SK-N-SH treated with all-trans-retinoic acid at 6 μM for 48 hours (cell line): ENCODE measurements at regions not wholly inside any gene's neighbourhood (a gene's known extent, or its start where the extent isn't known, plus 50 kb on each side); places are given as distances from the start of the nearest gene placed in this dataset.

Experiments
- ATAC-seq: fragments of 200-7000 bp; cut with Tn5 transposase; 3 replicates; pipeline ENCODE4 v1.9.1; 2020; ENCODE audit warnings: mild to moderate bottlenecking, moderate library complexity
- ARNTL ChIP-seq: fragments of 450-650 bp; formaldehyde crosslinking; IDR thresholded peaks from 2 replicates; pipeline ENCODE4 v1.5.0; 2020; ENCODE audit warnings: low read depth, mild to moderate bottlenecking, moderate library complexity, borderline replicate concordance
- BACH2 ChIP-seq: fragments of 250-450 bp; sonication (Bioruptor Pico); IDR thresholded peaks from 2 replicates; pipeline ENCODE4 v1.9.0; 2021; ENCODE audit warnings: mild to moderate bottlenecking, borderline replicate concordance
- ESRRG ChIP-seq: fragments of 250-450 bp; sonication (Bioruptor Pico); IDR thresholded peaks from 2 replicates; pipeline ENCODE4 v1.6.1; 2021; ENCODE audit warnings: mild to moderate bottlenecking
- GLIS3 ChIP-seq: fragments of 250-450 bp; sonication (Bioruptor Pico); IDR thresholded peaks from 2 replicates; pipeline ENCODE4 v1.5.0; 2020; ENCODE audit warnings: mild to moderate bottlenecking, moderate library complexity
- ISL1 ChIP-seq: fragments of 250-450 bp; sonication (Bioruptor Pico); IDR thresholded peaks from 2 replicates; pipeline ENCODE4 v2.1.2; 2022; ENCODE audit warnings: mild to moderate bottlenecking, moderate library complexity
- OSR1 ChIP-seq: fragments of 250-450 bp; sonication (Bioruptor Pico); IDR thresholded peaks from 2 replicates; pipeline ENCODE4 v1.8.0; 2022; ENCODE audit warnings: moderate library complexity, mild to moderate bottlenecking, inconsistent platforms
- RARB ChIP-seq: fragments of 250-450 bp; sonication (Bioruptor Pico); IDR thresholded peaks from 2 replicates; pipeline ENCODE4 v1.8.0; 2021; ENCODE audit warnings: mild to moderate bottlenecking, moderate library complexity
- SNAI2 ChIP-seq: fragments of 250-450 bp; sonication (Bioruptor Pico); IDR thresholded peaks from 2 replicates; pipeline ENCODE4 v1.5.0; 2020; ENCODE audit warnings: mild to moderate bottlenecking, moderate library complexity
- TCF4 ChIP-seq: fragments of 250-450 bp; sonication (Bioruptor Pico); IDR thresholded peaks from 2 replicates; pipeline ENCODE4 v1.8.0; 2021; ENCODE audit warnings: mild to moderate bottlenecking, moderate library complexity, borderline replicate concordance
- TOX ChIP-seq: fragments of 250-450 bp; sonication (Bioruptor Pico); IDR thresholded peaks from 2 replicates; pipeline ENCODE4 v1.8.0; 2021; ENCODE audit warnings: mild to moderate bottlenecking, moderate library complexity, borderline replicate concordance
- ZC3H10 ChIP-seq: fragments of 250-450 bp; sonication (Bioruptor Pico); IDR thresholded peaks from 2 replicates; pipeline ENCODE4 v1.5.1; 2021; ENCODE audit warnings: mild to moderate bottlenecking, moderate library complexity
- ZFP3 ChIP-seq: fragments of 250-450 bp; sonication (Bioruptor Pico); IDR thresholded peaks from 2 replicates; pipeline ENCODE4 v1.5.0; 2020; ENCODE audit warnings: mild to moderate bottlenecking, moderate library complexity
- ZFP30 ChIP-seq: fragments of 450-650 bp; formaldehyde crosslinking; IDR thresholded peaks from 2 replicates; pipeline ENCODE4 v1.5.0; 2022; ENCODE audit warnings: mild to moderate bottlenecking, moderate library complexity
- ZNF565 ChIP-seq: fragments of 450-650 bp; formaldehyde crosslinking; conservative IDR thresholded peaks from 2 replicates; pipeline ENCODE4 v1.5.0; 2020; ENCODE audit warnings: low read depth, mild to moderate bottlenecking, moderate library complexity
- ZNF70 ChIP-seq: fragments of 450-650 bp; formaldehyde crosslinking; IDR thresholded peaks from 2 replicates; pipeline ENCODE4 v1.5.0; 2020; ENCODE audit warnings: mild to moderate bottlenecking, moderate library complexity
- ZNF8 ChIP-seq: fragments of 450-650 bp; formaldehyde crosslinking; IDR thresholded peaks from 2 replicates; pipeline ENCODE4 v1.5.0; 2020; ENCODE audit warnings: mild to moderate bottlenecking, moderate library complexity
- TF ChIP-seq, protein P1 (sequence below): fragments of 250-450 bp; sonication (Bioruptor Pico); IDR thresholded peaks from 2 replicates; pipeline ENCODE4 v1.5.0; 2020; ENCODE audit warnings: mild to moderate bottlenecking, moderate library complexity
- TF ChIP-seq, protein P2 (sequence below): fragments of 250-450 bp; sonication (Bioruptor Pico); IDR thresholded peaks from 2 replicates; pipeline ENCODE4 v1.5.1; 2020; ENCODE audit warnings: low read depth, mild to moderate bottlenecking, moderate library complexity
- TF ChIP-seq, protein P3 (sequence below): fragments of 250-450 bp; sonication (Bioruptor Pico); IDR thresholded peaks from 2 replicates; pipeline ENCODE4 v1.8.0; 2021; ENCODE audit warnings: low read depth, mild to moderate bottlenecking, moderate library complexity, borderline replicate concordance
- TF ChIP-seq, protein P4 (sequence below): fragments of 250-450 bp; sonication (Bioruptor Pico); IDR thresholded peaks from 2 replicates; pipeline ENCODE4 v1.5.1; 2021; ENCODE audit warnings: mild to moderate bottlenecking, moderate library complexity
- TF ChIP-seq, protein P5 (sequence below): fragments of 250-450 bp; sonication (Bioruptor Pico); IDR thresholded peaks from 2 replicates; pipeline ENCODE4 v1.8.0; 2020; ENCODE audit warnings: mild to moderate bottlenecking, moderate library complexity, borderline replicate concordance

DNA sequence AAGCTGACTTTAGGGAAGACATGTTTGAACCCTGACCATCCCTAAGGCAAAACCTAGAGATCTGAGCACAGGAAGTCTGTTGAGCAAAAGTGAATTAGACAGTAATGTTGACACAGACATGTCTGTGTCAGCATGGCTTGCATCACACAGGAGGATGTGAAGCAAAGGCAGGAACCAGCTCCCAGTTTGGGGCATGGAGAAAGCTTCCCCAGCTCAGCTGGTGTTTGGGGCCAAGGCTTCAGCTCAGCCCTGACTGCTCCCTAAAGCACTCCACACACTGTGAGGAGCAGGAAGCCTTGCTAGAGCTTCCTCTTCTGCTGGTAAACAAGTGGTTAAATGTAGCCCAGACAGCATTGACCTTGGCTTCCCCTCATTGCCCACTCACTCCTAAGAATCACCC lies 153.8 kb upstream of the UBL3 start:
- ATAC-seq: no peak
- TF ChIP-seq TCF4: no peak
- no peak for TF ChIP-seq ZNF565 (CRISPR knock-in tag)
- TF ChIP-seq ZFP3: no peak
- TF ChIP-seq BACH2 (CRISPR knock-in tag): no peak
- TF ChIP-seq, protein P1, sequence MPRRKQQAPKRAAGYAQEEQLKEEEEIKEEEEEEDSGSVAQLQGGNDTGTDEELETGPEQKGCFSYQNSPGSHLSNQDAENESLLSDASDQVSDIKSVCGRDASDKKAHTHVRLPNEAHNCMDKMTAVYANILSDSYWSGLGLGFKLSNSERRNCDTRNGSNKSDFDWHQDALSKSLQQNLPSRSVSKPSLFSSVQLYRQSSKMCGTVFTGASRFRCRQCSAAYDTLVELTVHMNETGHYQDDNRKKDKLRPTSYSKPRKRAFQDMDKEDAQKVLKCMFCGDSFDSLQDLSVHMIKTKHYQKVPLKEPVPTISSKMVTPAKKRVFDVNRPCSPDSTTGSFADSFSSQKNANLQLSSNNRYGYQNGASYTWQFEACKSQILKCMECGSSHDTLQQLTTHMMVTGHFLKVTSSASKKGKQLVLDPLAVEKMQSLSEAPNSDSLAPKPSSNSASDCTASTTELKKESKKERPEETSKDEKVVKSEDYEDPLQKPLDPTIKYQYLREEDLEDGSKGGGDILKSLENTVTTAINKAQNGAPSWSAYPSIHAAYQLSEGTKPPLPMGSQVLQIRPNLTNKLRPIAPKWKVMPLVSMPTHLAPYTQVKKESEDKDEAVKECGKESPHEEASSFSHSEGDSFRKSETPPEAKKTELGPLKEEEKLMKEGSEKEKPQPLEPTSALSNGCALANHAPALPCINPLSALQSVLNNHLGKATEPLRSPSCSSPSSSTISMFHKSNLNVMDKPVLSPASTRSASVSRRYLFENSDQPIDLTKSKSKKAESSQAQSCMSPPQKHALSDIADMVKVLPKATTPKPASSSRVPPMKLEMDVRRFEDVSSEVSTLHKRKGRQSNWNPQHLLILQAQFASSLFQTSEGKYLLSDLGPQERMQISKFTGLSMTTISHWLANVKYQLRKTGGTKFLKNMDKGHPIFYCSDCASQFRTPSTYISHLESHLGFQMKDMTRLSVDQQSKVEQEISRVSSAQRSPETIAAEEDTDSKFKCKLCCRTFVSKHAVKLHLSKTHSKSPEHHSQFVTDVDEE (CRISPR knock-in tag): no peak
- no peak for TF ChIP-seq ZNF8
- TF ChIP-seq TOX (CRISPR knock-in tag): no peak
- TF ChIP-seq OSR1 (CRISPR knock-in tag): no peak
- TF ChIP-seq ZNF70 (CRISPR knock-in tag): no peak
- TF ChIP-seq, protein P2, sequence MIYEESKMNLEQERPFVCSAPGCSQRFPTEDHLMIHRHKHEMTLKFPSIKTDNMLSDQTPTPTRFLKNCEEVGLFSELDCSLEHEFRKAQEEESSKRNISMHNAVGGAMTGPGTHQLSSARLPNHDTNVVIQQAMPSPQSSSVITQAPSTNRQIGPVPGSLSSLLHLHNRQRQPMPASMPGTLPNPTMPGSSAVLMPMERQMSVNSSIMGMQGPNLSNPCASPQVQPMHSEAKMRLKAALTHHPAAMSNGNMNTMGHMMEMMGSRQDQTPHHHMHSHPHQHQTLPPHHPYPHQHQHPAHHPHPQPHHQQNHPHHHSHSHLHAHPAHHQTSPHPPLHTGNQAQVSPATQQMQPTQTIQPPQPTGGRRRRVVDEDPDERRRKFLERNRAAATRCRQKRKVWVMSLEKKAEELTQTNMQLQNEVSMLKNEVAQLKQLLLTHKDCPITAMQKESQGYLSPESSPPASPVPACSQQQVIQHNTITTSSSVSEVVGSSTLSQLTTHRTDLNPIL: no peak
- no peak for TF ChIP-seq RARB (CRISPR knock-in tag)
- TF ChIP-seq ISL1 (CRISPR knock-in tag): no peak
- TF ChIP-seq ESRRG: no peak
- TF ChIP-seq, protein P3, sequence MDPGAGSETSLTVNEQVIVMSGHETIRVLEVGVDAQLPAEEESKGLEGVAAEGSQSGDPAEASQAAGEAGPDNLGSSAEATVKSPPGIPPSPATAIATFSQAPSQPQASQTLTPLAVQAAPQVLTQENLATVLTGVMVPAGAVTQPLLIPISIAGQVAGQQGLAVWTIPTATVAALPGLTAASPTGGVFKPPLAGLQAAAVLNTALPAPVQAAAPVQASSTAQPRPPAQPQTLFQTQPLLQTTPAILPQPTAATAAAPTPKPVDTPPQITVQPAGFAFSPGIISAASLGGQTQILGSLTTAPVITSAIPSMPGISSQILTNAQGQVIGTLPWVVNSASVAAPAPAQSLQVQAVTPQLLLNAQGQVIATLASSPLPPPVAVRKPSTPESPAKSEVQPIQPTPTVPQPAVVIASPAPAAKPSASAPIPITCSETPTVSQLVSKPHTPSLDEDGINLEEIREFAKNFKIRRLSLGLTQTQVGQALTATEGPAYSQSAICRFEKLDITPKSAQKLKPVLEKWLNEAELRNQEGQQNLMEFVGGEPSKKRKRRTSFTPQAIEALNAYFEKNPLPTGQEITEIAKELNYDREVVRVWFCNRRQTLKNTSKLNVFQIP (CRISPR knock-in tag): no peak
- TF ChIP-seq, protein P4, sequence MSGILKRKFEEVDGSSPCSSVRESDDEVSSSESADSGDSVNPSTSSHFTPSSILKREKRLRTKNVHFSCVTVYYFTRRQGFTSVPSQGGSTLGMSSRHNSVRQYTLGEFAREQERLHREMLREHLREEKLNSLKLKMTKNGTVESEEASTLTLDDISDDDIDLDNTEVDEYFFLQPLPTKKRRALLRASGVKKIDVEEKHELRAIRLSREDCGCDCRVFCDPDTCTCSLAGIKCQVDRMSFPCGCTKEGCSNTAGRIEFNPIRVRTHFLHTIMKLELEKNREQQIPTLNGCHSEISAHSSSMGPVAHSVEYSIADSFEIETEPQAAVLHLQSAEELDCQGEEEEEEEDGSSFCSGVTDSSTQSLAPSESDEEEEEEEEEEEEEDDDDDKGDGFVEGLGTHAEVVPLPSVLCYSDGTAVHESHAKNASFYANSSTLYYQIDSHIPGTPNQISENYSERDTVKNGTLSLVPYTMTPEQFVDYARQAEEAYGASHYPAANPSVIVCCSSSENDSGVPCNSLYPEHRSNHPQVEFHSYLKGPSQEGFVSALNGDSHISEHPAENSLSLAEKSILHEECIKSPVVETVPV (CRISPR knock-in tag): no peak
- TF ChIP-seq, protein P5, sequence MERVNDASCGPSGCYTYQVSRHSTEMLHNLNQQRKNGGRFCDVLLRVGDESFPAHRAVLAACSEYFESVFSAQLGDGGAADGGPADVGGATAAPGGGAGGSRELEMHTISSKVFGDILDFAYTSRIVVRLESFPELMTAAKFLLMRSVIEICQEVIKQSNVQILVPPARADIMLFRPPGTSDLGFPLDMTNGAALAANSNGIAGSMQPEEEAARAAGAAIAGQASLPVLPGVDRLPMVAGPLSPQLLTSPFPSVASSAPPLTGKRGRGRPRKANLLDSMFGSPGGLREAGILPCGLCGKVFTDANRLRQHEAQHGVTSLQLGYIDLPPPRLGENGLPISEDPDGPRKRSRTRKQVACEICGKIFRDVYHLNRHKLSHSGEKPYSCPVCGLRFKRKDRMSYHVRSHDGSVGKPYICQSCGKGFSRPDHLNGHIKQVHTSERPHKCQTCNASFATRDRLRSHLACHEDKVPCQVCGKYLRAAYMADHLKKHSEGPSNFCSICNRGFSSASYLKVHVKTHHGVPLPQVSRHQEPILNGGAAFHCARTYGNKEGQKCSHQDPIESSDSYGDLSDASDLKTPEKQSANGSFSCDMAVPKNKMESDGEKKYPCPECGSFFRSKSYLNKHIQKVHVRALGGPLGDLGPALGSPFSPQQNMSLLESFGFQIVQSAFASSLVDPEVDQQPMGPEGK (CRISPR knock-in tag): no peak
- TF ChIP-seq ARNTL (CRISPR knock-in tag): no peak
- TF ChIP-seq SNAI2 (CRISPR knock-in tag): no peak

DNA sequence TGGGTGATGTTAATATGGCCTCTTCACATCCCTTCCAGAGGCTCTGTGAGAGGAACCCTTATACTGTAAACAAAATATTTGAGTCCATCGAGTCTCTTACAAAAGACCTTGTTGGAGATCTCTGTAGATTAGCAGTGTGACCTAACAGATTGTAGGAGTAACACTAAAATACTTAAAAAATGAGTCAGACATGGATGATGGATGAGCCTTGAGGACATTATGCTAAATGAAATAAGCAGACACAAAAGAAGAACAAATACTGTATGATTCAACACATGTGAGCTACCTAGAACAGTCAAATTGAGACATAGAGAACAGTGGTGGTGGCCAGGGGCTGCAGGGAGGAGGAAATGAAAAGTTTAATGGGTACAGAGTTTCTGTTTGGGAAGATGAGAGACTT lies 152.2 kb upstream of the UBL3 start:
- peak; percentile 62; the same call in 2 of the 3 replicates for ATAC-seq
- no peak for TF ChIP-seq OSR1 (CRISPR knock-in tag)
- TF ChIP-seq ZC3H10 (CRISPR knock-in tag): no peak
- no peak for TF ChIP-seq GLIS3 (CRISPR knock-in tag)
- TF ChIP-seq, protein P3 (CRISPR knock-in tag): no peak
- TF ChIP-seq BACH2 (CRISPR knock-in tag): no peak
- TF ChIP-seq, protein P1 (CRISPR knock-in tag): no peak
- no peak for TF ChIP-seq TOX (CRISPR knock-in tag)
- TF ChIP-seq, protein P4 (CRISPR knock-in tag): no peak
- TF ChIP-seq ZFP30 (CRISPR knock-in tag): no peak
